Colonic mucosa (tissue), 4 donors: ENCODE measurements at regions not wholly inside any gene's neighbourhood (a gene's known extent, or its start where the extent isn't known, plus 50 kb on each side); places are given as distances from the start of the nearest gene placed in this dataset.
A peak's percentile ranks its signal among the peaks of the same experiment; 100 is the strongest.

ENCODE experiments used
- DNase-seq: peaks from one replicate; pipeline ENCODE4 v3.0.0-alpha.2; 2020
- H3K27ac ChIP-seq: fragments of 200-600 bp; one replicate; pipeline ENCODE4 v1.8.0; 2021
- H3K27me3 ChIP-seq: fragments of 200-600 bp; one replicate; pipeline ENCODE4 v1.8.0; 2021
- H3K36me3 ChIP-seq: fragments of 200-600 bp; one replicate; pipeline ENCODE4 v1.8.0; 2021
- H3K4me1 ChIP-seq: fragments of 200-600 bp; one replicate; pipeline ENCODE4 v1.8.0; 2021; ENCODE audit warnings: mild to moderate bottlenecking
- H3K4me3 ChIP-seq: fragments of 200-600 bp; one replicate; pipeline ENCODE4 v1.8.0; 2021
- H3K9ac ChIP-seq, 2 donors: one replicate each; pipeline ENCODE4 v1.7.0; 2013; ENCODE audit warnings: control low read depth in 2 of 2, low read depth in 2 of 2, low read length in 2 of 2
- H3K9me3 ChIP-seq: fragments of 200-600 bp; one replicate; pipeline ENCODE4 v1.8.0; 2021
- CTCF ChIP-seq: fragments of 200-600 bp; IDR thresholded peaks from one replicate; pipeline ENCODE4 v1.8.0; 2022; ENCODE audit warnings: antibody characterized with exemption, mild to moderate bottlenecking
- intact Hi-C: fragments of 100-400 bp; cut with DNase I; formaldehyde crosslinking; loops from one replicate; pipeline ENCODE4 v1.14.1; 2022
- donor health status: healthy.
- donor health status: DM: no; HTN: no; CAD: no.
- donor health status: DM: no; HTN: no; CAD: no.

- no peak for TF ChIP-seq CTCF
- H3K4me1 ChIP-seq = no peaks in the 10 kb centered on the region
- no peak for DNase-seq
- no peak overlapping the region for H3K27ac ChIP-seq
- intact Hi-C loops = no loop called here
- no peak overlapping the region for H3K9ac ChIP-seq
- no peaks in the 10 kb centered on the region for H3K9me3 ChIP-seq
- no peaks in the 10 kb centered on the region for H3K27me3 ChIP-seq
- no peak overlapping the region for H3K4me3 ChIP-seq
- H3K36me3 ChIP-seq = no peaks in the 10 kb centered on the region
These were observed 73.0 kb downstream of the FAT4 start for GRCh38 chr4:125387770-125388169.

GRCh38 chr4:125388613-125389012, 73.9 kb downstream of the FAT4 start:
- no peak for DNase-seq
- Histone ChIP-seq H3K27ac (no peak overlapping the region), H3K4me1 (no peaks in the 10 kb centered on the region), H3K27me3 (no peaks in the 10 kb centered on the region), H3K36me3 (no peaks in the 10 kb centered on the region), H3K9ac (no peak overlapping the region), H3K9me3 (no peaks in the 10 kb centered on the region), H3K4me3 (no peak overlapping the region)
- no peak for TF ChIP-seq CTCF
- intact Hi-C loops = no loop called here

GRCh38 chr4:125389713-125390112, 75.0 kb downstream of the FAT4 start:
- TF ChIP-seq CTCF = no peak
- H3K4me3 ChIP-seq = no peak overlapping the region
- intact Hi-C loops = no loop called here

GRCh38 chr4:125390126-125390525, 75.4 kb downstream of the FAT4 start:
- Histone ChIP-seq H3K27ac (peak overlapping the region; percentile 37), H3K4me1 (no peaks in the 10 kb centered on the region), H3K27me3 (no peaks in the 10 kb centered on the region), H3K9me3 (no peaks in the 10 kb centered on the region), H3K9ac (no peak overlapping the region), H3K36me3 (no peaks in the 10 kb centered on the region), H3K4me3 (no peak overlapping the region)
- TF ChIP-seq CTCF = no peak
- DNase-seq = no peak
- intact Hi-C loops = no loop called here

More at GRCh38 chr4:125389713-125390112, 75.0 kb downstream of the FAT4 start:
- Histone ChIP-seq H3K27me3 (no peaks in the 10 kb centered on the region), H3K36me3 (no peaks in the 10 kb centered on the region), H3K9ac (no peak overlapping the region), H3K27ac (peak overlapping the region; percentile 37), H3K9me3 (no peaks in the 10 kb centered on the region), H3K4me1 (no peaks in the 10 kb centered on the region)
- DNase-seq = no peak

GRCh38 chr4:125390727-125391126, 76.0 kb downstream of the FAT4 start:
- Histone ChIP-seq H3K27ac (peak overlapping the region; percentile 37), H3K9me3 (no peaks in the 10 kb centered on the region), H3K36me3 (no peaks in the 10 kb centered on the region), H3K27me3 (no peaks in the 10 kb centered on the region), H3K4me3 (no peak overlapping the region), H3K9ac (no peak overlapping the region), H3K4me1 (no peaks in the 10 kb centered on the region)
- no peak for DNase-seq
- intact Hi-C loops = no loop called here
- TF ChIP-seq CTCF = no peak

GRCh38 chr4:125392694-125393093, 77.9 kb downstream of the FAT4 start:
- intact Hi-C loops = no loop called here
- Histone ChIP-seq H3K4me3 (no peak overlapping the region), H3K27ac (no peak overlapping the region), H3K9ac (no peak overlapping the region), H3K9me3 (no peaks in the 10 kb centered on the region), H3K27me3 (no peaks in the 10 kb centered on the region), H3K36me3 (no peaks in the 10 kb centered on the region), H3K4me1 (no peaks in the 10 kb centered on the region)
- no peak for TF ChIP-seq CTCF
- no peak for DNase-seq
